ENCODE measurements at regions not wholly inside any gene's neighbourhood (a gene's known extent, or its start where the extent isn't known, plus 50 kb on each side); places are given as distances from the start of the nearest gene placed in this dataset.
"Not testable (repeated sequence)": the region's sequence is repeated elsewhere in the genome, so short reads cannot be mapped to it uniquely, and the experiment has no call there.

DNA sequence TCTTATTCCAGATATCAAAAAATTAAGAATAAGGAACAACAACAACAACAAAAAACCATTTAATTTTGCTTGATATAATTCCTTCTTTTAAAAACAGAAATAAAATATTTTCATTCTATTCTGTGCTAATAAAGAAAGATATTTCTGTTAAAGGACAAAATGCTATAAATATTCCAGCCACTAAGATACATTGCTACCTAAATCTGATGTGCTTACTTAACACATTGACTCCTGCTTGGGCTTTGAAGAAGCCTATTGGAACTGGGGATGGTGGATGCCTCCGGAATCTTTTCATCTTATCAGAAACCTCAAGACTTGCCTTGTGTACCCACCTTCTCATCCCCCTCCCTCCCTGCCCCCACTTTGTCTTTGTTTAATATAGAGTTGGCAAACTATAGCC, 320.2 kb downstream of the MEX3B start:
- DNase-seq = no peak
- H3K27me3 ChIP-seq = no peaks in the 10 kb centered on the region
- no peaks in the 10 kb centered on the region for H3K36me3 ChIP-seq
- TF ChIP-seq, protein P1, sequence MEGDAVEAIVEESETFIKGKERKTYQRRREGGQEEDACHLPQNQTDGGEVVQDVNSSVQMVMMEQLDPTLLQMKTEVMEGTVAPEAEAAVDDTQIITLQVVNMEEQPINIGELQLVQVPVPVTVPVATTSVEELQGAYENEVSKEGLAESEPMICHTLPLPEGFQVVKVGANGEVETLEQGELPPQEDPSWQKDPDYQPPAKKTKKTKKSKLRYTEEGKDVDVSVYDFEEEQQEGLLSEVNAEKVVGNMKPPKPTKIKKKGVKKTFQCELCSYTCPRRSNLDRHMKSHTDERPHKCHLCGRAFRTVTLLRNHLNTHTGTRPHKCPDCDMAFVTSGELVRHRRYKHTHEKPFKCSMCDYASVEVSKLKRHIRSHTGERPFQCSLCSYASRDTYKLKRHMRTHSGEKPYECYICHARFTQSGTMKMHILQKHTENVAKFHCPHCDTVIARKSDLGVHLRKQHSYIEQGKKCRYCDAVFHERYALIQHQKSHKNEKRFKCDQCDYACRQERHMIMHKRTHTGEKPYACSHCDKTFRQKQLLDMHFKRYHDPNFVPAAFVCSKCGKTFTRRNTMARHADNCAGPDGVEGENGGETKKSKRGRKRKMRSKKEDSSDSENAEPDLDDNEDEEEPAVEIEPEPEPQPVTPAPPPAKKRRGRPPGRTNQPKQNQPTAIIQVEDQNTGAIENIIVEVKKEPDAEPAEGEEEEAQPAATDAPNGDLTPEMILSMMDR (IDR thresholded peaks at IDR 0.05; ENCODE audit: low read depth, low read length) = no peak
- no peak overlapping the region for H3K4me3 ChIP-seq (ENCODE audit: low read depth, low read length)
- no peaks in the 10 kb centered on the region for H3K4me1 ChIP-seq
- H3K9me3 ChIP-seq = no peaks in the 10 kb centered on the region

DNA sequence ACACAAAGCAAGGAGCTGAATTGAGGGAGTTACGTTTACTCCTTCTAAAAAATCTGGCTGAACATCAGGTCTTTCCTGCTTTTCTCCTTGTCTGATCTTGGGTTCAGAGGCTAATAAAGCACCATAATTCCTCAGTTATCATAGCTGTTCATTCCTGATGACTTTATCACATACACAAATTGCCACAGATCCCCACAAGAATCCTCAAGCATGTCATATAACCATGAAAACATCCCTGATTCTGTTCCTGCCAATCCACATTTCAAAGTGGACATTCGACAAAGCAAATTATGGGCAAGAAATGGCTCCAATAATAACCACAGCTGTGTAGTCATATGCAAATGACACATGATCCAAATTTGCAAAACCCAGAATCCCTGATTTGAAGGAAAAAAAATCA, 321.3 kb downstream of the MEX3B start:
- TF ChIP-seq, protein P1 (IDR thresholded peaks at IDR 0.05; ENCODE audit: low read depth, low read length) = no peak
- Histone ChIP-seq H3K9me3 (no peaks in the 10 kb centered on the region), H3K4me1 (no peaks in the 10 kb centered on the region), H3K4me3 (ENCODE audit: low read depth, low read length) (no peak overlapping the region), H3K36me3 (no peaks in the 10 kb centered on the region), H3K27me3 (no peaks in the 10 kb centered on the region)
- DNase-seq = no peak

GRCh38 chr15:81723701-81724100, 322.1 kb downstream of the MEX3B start:
- Histone ChIP-seq H3K36me3 (no peaks in the 10 kb centered on the region), H3K9me3 (no peaks in the 10 kb centered on the region), H3K4me1 (no peaks in the 10 kb centered on the region), H3K27me3 (no peaks in the 10 kb centered on the region), H3K4me3 (ENCODE audit: low read depth, low read length) (no peak overlapping the region)
- TF ChIP-seq, protein P1 (IDR thresholded peaks at IDR 0.05; ENCODE audit: low read depth, low read length) = no peak
- DNase-seq = no peak

DNA sequence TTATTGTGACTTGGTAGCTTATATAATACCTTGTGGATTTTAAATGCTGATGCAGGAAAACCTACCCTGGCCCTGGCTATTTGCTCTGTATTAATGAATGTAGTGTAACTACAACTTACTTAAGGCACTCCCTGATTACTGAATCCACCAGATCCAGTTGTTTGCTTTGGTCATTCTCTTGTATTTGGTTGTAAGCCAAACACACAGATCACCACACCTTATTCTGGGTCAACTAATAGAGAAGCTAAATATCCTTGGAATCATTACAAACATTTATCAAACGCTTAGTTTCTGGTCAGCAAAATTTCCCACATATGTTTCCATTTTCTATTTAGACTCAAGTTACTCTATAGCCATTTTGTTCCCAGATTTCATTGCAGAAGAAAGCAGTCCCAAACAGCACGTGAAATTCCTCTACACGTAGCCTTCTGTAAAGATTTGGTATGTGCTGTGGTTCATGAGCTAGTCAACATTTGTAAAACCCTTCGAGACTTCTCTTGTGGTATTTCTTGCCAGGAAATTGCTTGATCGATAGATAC, 322.6 kb downstream of the MEX3B start:
- no peak for DNase-seq
- no peaks in the 10 kb centered on the region for H3K36me3 ChIP-seq
- H3K4me1 ChIP-seq = no peaks in the 10 kb centered on the region
- H3K27me3 ChIP-seq = no peaks in the 10 kb centered on the region
- no peak overlapping the region for H3K4me3 ChIP-seq (ENCODE audit: low read depth, low read length)
- TF ChIP-seq, protein P1 (IDR thresholded peaks at IDR 0.05; ENCODE audit: low read depth, low read length) = no peak
- H3K9me3 ChIP-seq = no peaks in the 10 kb centered on the region

DNA sequence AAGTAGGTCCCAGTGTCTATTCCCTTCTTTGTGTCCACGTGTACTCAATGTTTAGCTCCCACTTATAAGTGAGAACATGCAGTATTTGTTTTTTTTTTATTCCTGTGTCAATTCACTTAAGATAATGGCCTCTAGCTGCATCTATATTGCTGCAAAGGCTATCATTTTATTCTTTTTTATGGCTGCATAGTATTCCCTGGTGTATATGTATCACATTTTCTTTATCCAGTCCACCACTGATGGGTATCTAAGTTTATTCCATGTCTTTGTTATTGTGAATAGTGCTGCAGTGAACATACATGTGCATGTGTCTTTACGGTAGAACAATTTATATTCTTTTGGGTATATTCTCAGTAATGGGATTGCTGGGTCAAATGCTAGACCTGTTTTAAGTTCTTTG, 329.4 kb downstream of the MEX3B start:
- not testable (repeated sequence) for H3K4me3 ChIP-seq (ENCODE audit: low read depth, low read length); H3K36me3 ChIP-seq; H3K4me1 ChIP-seq; DNase-seq; H3K9me3 ChIP-seq; H3K27me3 ChIP-seq

- Histone ChIP-seq H3K9me3 (no peaks in the 10 kb centered on the region), H3K27me3 (no peaks in the 10 kb centered on the region), H3K36me3 (no peaks in the 10 kb centered on the region), H3K4me1 (no peaks in the 10 kb centered on the region), H3K4me3 (ENCODE audit: low read depth, low read length) (no peak overlapping the region)
- TF ChIP-seq, protein P1 (IDR thresholded peaks at IDR 0.05; ENCODE audit: low read depth, low read length) = no peak
- no peak for DNase-seq
Measured at GRCh38 chr15:81710328-81710727, 335.5 kb downstream of the MEX3B start.

GRCh38 chr15:81706816-81707346, 332.9 kb upstream of the TMC3 start:
- not testable (repeated sequence) for H3K4me1 ChIP-seq; H3K4me3 ChIP-seq (ENCODE audit: low read depth, low read length); H3K9me3 ChIP-seq; DNase-seq; H3K27me3 ChIP-seq; H3K36me3 ChIP-seq

GRCh38 chr15:81705727-81706126, 331.7 kb upstream of the TMC3 start:
- H3K36me3 ChIP-seq; DNase-seq; H3K9me3 ChIP-seq; H3K27me3 ChIP-seq; H3K4me1 ChIP-seq; H3K4me3 ChIP-seq (ENCODE audit: low read depth, low read length): not testable (repeated sequence)
